K562 (cell line): ENCODE measurements at regions not wholly inside any gene's neighbourhood (a gene's known extent, or its start where the extent isn't known, plus 50 kb on each side); places are given as distances from the start of the nearest gene placed in this dataset.

ENCODE experiments used
- ATAC-seq: fragments of 200-7000 bp; cut with Tn5 transposase; 3 replicates; pipeline ENCODE4 v1.9.1; 2020; ENCODE audit warnings: moderate library complexity
- BruUV-seq: library from RNA; stranded (reverse); fragments of 400-500 nt; replicated peaks from 2 replicates; lab custom pipeline; 2021; lab: Mats Ljungman, UMichigan
- CTCF ChIA-PET: fragments of 300-600 bp; formaldehyde crosslinking; extraction: SDS; loops from one replicate; lab custom pipeline; 2021; ENCODE audit warnings: low intra/inter-chr PET ratio; lab: Yijun Ruan, JAX
- POLR2A ChIA-PET: fragments of 300-600, 350-650 bp; sonication (Branson Sonifier 250); formaldehyde crosslinking; extraction: SDS; loops from one replicate; lab custom pipeline; 2021; ENCODE audit warnings: antibody characterized with exemption, inconsistent platforms; lab: Yijun Ruan, JAX
- DNase-seq, 4 experiments: peaks; one replicate each; pipeline versions ENCODE4 v3.0.0 to v3.0.0-alpha.2; 2011 to 2018; ENCODE audit warnings: low spot score in 3 of 4, mixed read lengths in 3 of 4; ENCODE audit errors: extremely low read depth in 1 of 4
- FAIRE-seq: peaks from 2 replicates; lab custom pipeline; 2011; peaks lifted over from hg19 to GRCh38; lab: Jason Lieb, UNC
- H2AFZ ChIP-seq: 2 replicates; pipeline ENCODE4 v1.6.0; 2011; ENCODE audit warnings: low read depth, low read length, control low read depth, inconsistent platforms
- H3K27ac ChIP-seq: fragments of 200-600 bp; 3 replicates; pipeline ENCODE4 v1.8.0; 2011; ENCODE audit warnings: low read depth, mild to moderate bottlenecking, control low read depth, inconsistent platforms, low read length, moderate library complexity, mixed read lengths; ENCODE audit errors: extremely low read depth
- H3K27me3 ChIP-seq, 2 experiments: fragments of 300-600 bp in 1 of 2; 2 replicates in 1 of 2; 3 replicates in 1 of 2; pipeline versions ENCODE4 v1.6.0 to v1.8.0; 2011; ENCODE audit warnings: inconsistent platforms in 2 of 2, low read length in 2 of 2, mild to moderate bottlenecking in 1 of 2, mixed read lengths in 1 of 2, moderate library complexity in 1 of 2; ENCODE audit not compliant: control insufficient read depth in 2 of 2, insufficient read depth in 2 of 2
- H3K36me3 ChIP-seq: fragments of 300-600 bp; 3 replicates; pipeline ENCODE4 v1.8.0; 2011; ENCODE audit warnings: mild to moderate bottlenecking, low read length, inconsistent platforms; ENCODE audit not compliant: control insufficient read depth, insufficient read depth
- H3K4me1 ChIP-seq, 2 experiments: fragments of 200-600 bp in 1 of 2; replicated peaks in 1 of 2; 2 replicates in 1 of 2; 3 replicates in 1 of 2; pipeline versions ENCODE4 v1.5.1 to v1.8.0; 2011; ENCODE audit warnings: inconsistent platforms in 2 of 2, low read length in 2 of 2, mild to moderate bottlenecking in 1 of 2, mixed read lengths in 1 of 2, moderate library complexity in 1 of 2; ENCODE audit not compliant: control insufficient read depth in 2 of 2, insufficient read depth in 2 of 2
- H3K4me2 ChIP-seq: 2 replicates; pipeline ENCODE4 v1.6.1; 2011; ENCODE audit warnings: low read length, control low read depth, inconsistent platforms, mixed read lengths; ENCODE audit not compliant: insufficient read depth
- H3K4me3 ChIP-seq: fragments of 200-600 bp; sonication (generic), shearing (Covaris generic); 2 replicates; pipeline ENCODE4 v1.5.1; 2016; ENCODE audit warnings: control low read depth, inconsistent platforms
- H3K79me2 ChIP-seq: fragments of 200-600 bp; 3 replicates; pipeline ENCODE4 v1.8.0; 2011; ENCODE audit warnings: low read length, inconsistent platforms; ENCODE audit not compliant: control insufficient read depth, insufficient read depth
- H3K9ac ChIP-seq, 2 experiments: 2 replicates each; pipeline versions ENCODE4 v1.6.0 to v1.6.1; 2011; ENCODE audit warnings: low read depth in 2 of 2, low read length in 2 of 2, control low read depth in 1 of 2, inconsistent platforms in 1 of 2, mild to moderate bottlenecking in 1 of 2, mixed read lengths in 1 of 2; ENCODE audit not compliant: insufficient read depth in 1 of 2
- H3K9me1 ChIP-seq: one replicate; pipeline ENCODE4 v1.6.0; 2011; ENCODE audit warnings: inconsistent platforms, mild to moderate bottlenecking, low read length, moderate library complexity; ENCODE audit not compliant: control insufficient read depth, insufficient read depth
- H3K9me3 ChIP-seq: replicated peaks from 2 replicates; pipeline ENCODE4 v1.5.1; 2011; ENCODE audit warnings: low read depth, low read length, inconsistent platforms; ENCODE audit not compliant: control insufficient read depth, insufficient read depth
- H4K20me1 ChIP-seq: replicated peaks from 2 replicates; pipeline ENCODE4 v1.6.1; 2011; ENCODE audit warnings: low read length, inconsistent platforms, mixed read lengths; ENCODE audit not compliant: control insufficient read depth, insufficient read depth
- FOXK1 ChIP-seq: sonication (generic); formaldehyde crosslinking; IDR thresholded peaks from 2 replicates; pipeline ENCODE4 v1.8.0; 2022; ENCODE audit warnings: missing genetic modification reagents, mild to moderate bottlenecking, borderline replicate concordance
- GABPB1 ChIP-seq: sonication (generic); formaldehyde crosslinking; IDR thresholded peaks from 2 replicates; pipeline ENCODE4 v1.8.0; 2022; ENCODE audit warnings: mild to moderate bottlenecking, missing genetic modification reagents
- GTF2E2 ChIP-seq: fragments of 200-800 bp; sonication (Bioruptor generic); IDR thresholded peaks from 2 replicates; pipeline ENCODE4 v1.6.1; 2016; ENCODE audit warnings: missing genetic modification characterization, missing compliant biosample characterization
- KAT2B ChIP-seq: IDR thresholded peaks from one replicate; pipeline ENCODE4 v1.6.1; 2012; ENCODE audit warnings: low read depth, mild to moderate bottlenecking, control low read depth, inconsistent platforms, low read length, moderate library complexity
- KLF10 ChIP-seq: fragments of 250-450 bp; sonication (Bioruptor Pico); IDR thresholded peaks from 2 replicates; pipeline ENCODE4 v1.6.1; 2021; ENCODE audit warnings: matching md5 sums
- MAFF ChIP-seq: IDR thresholded peaks from 2 replicates; pipeline ENCODE4 v1.6.1; 2012; ENCODE audit warnings: low read length, improper control_type of control experiment
- NFYB ChIP-seq: IDR thresholded peaks from 2 replicates; pipeline ENCODE4 v1.6.1; 2011; ENCODE audit warnings: mild to moderate bottlenecking, moderate library complexity; ENCODE audit not compliant: insufficient read length; ENCODE audit errors: extremely low read depth
- POLR2AphosphoS5 ChIP-seq: IDR thresholded peaks from 2 replicates; pipeline ENCODE4 v1.6.1; 2011; ENCODE audit warnings: mild to moderate bottlenecking, low read depth, low read length, moderate library complexity; ENCODE audit not compliant: control insufficient read depth, insufficient read depth
- RAD21 ChIP-seq, 2 experiments: fragments of 250-450 bp in 1 of 2; fragments of 450-650 bp in 1 of 2; sonication (Bioruptor Pico) in 1 of 2; formaldehyde crosslinking in 1 of 2; IDR thresholded peaks in 1 of 2; conservative IDR thresholded peaks in 1 of 2; 2 replicates each; pipeline versions ENCODE4 v1.4.0 to v1.8.0; 2020 to 2022; ENCODE audit warnings: mild to moderate bottlenecking in 2 of 2, moderate library complexity in 1 of 2
- SIRT6 ChIP-seq: IDR thresholded peaks from one replicate; pipeline ENCODE4 v1.6.1; 2012; ENCODE audit warnings: low read depth, mild to moderate bottlenecking, control low read depth, inconsistent platforms, low read length, moderate library complexity
- SOX6 ChIP-seq: fragments of 450-650 bp; IDR thresholded peaks from 2 replicates; pipeline ENCODE4 v1.6.1; 2014; ENCODE audit warnings: mild to moderate bottlenecking
- WGBS: fragments of 100-300 bp; shearing (Covaris generic); methylation state at CpG from one replicate; pipeline ENCODE4 v1.1.6; 2016; ENCODE audit warnings: low coverage, mixed read lengths; ENCODE audit not compliant: insufficient coverage; ENCODE audit errors: missing lambda C conversion rate; 5-methylcytosine and 5-hydroxymethylcytosine counted together
- in situ Hi-C: fragments of 300-500 bp; cut with MboI; formaldehyde crosslinking; loops from 4 replicates; pipeline ENCODE4 v1.15.0; 2018; ENCODE audit warnings: inconsistent platforms, mixed read lengths
- intact Hi-C: fragments of 100-400 bp; cut with micrococcal nuclease; formaldehyde crosslinking; loops from 2 replicates; pipeline ENCODE4 v1.14.2; 2022
- TF ChIP-seq, protein P1 (sequence below): fragments of 200-400 bp; formaldehyde crosslinking; IDR thresholded peaks from 2 replicates; pipeline ENCODE4 v1.6.1; 2017; ENCODE audit warnings: mild to moderate bottlenecking, low read depth, low read length, moderate library complexity
- TF ChIP-seq, protein P2 (sequence below): fragments of 250-450 bp; sonication (Bioruptor Pico); IDR thresholded peaks from 2 replicates; pipeline ENCODE4 v1.6.1; 2021; ENCODE audit warnings: mild to moderate bottlenecking

DNA sequence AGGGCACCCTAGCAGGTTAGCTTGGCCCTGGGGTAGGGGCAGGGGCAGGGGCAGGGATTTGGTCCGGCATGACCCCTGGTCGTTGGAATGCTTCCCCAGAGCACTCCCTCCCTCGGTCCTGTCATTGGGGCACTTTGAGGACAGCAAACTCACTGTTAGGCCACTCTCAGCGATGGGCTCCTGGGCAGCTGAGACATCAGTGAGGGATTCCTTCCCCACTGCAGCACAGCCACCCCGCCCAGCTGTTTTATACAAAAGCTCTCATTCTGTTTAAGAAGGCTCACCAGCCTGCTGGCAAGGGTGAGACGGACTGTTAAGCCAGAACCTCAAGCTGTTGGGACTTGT lies 86.9 kb upstream of the F3 start:
- FAIRE-seq (no peak), ATAC-seq (no peak), DNase-seq (no peak)
- Histone ChIP-seq H3K36me3 (no peaks in the 10 kb centered on the region), H2AFZ (no peak overlapping the region), H3K27me3 (peaks cover 16 to 34% of the 10 kb centered on the region in 2 experiments), H3K4me1 (no peaks in the 10 kb centered on the region), H3K4me3 (no peak overlapping the region), H3K9me1 (no peaks in the 10 kb centered on the region), H4K20me1 (peaks cover 5% of the 10 kb centered on the region; the same call in 1 of the 2 replicates), H3K79me2 (no peaks in the 10 kb centered on the region), H3K9ac (no peak overlapping the region), H3K4me2 (no peak overlapping the region), H3K9me3 (no peaks in the 10 kb centered on the region), H3K27ac (no peak overlapping the region)
- CTCF ChIA-PET = no interaction called here
- POLR2A ChIA-PET = no interaction called here
- no TSS peak for BruUV-seq
- intact Hi-C loops (no loop called here), in situ Hi-C loops (no loop called here)
- TF ChIP-seq SIRT6 = no peak
- TF ChIP-seq, protein P1, sequence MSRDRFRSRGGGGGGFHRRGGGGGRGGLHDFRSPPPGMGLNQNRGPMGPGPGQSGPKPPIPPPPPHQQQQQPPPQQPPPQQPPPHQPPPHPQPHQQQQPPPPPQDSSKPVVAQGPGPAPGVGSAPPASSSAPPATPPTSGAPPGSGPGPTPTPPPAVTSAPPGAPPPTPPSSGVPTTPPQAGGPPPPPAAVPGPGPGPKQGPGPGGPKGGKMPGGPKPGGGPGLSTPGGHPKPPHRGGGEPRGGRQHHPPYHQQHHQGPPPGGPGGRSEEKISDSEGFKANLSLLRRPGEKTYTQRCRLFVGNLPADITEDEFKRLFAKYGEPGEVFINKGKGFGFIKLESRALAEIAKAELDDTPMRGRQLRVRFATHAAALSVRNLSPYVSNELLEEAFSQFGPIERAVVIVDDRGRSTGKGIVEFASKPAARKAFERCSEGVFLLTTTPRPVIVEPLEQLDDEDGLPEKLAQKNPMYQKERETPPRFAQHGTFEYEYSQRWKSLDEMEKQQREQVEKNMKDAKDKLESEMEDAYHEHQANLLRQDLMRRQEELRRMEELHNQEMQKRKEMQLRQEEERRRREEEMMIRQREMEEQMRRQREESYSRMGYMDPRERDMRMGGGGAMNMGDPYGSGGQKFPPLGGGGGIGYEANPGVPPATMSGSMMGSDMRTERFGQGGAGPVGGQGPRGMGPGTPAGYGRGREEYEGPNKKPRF = no peak
- no peak for TF ChIP-seq KAT2B
- no peak for TF ChIP-seq GABPB1 (CRISPR knock-in tag)
- TF ChIP-seq, protein P2, sequence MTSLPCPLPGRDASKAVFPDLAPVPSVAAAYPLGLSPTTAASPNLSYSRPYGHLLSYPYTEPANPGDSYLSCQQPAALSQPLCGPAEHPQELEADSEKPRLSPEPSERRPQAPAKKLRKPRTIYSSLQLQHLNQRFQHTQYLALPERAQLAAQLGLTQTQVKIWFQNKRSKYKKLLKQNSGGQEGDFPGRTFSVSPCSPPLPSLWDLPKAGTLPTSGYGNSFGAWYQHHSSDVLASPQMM (CRISPR knock-in tag) = no peak
- TF ChIP-seq GTF2E2 = no peak
- no peak for TF ChIP-seq POLR2AphosphoS5
- no peak for TF ChIP-seq KLF10
- TF ChIP-seq MAFF = no peak
- no peak for TF ChIP-seq NFYB
- no peak for TF ChIP-seq SOX6
- TF ChIP-seq RAD21 (CRISPR knock-in tag; conservative IDR thresholded peaks at IDR 0.05 in 1 of 2, IDR thresholded peaks at IDR 0.05 in 1 of 2) = no peak
- no peak for TF ChIP-seq FOXK1
- WGBS = 0% methylated on average over 3 of the region's 6 CpGs
